AG09309 (cell line): ENCODE measurements at regions not wholly inside any gene's neighbourhood (a gene's known extent, or its start where the extent isn't known, plus 50 kb on each side); places are given as distances from the start of the nearest gene placed in this dataset.

ENCODE experiments used
- DNase-seq: peaks from one replicate; pipeline ENCODE4 v3.0.0-alpha.2; 2010; ENCODE audit warnings: low read depth
- H3K4me3 ChIP-seq: 2 replicates; pipeline ENCODE4 v1.5.1; 2011; ENCODE audit warnings: mild to moderate bottlenecking, low read depth, low read length, moderate library complexity; ENCODE audit not compliant: control insufficient read depth
- TF ChIP-seq, protein P1 (sequence below): IDR thresholded peaks from 2 replicates; pipeline ENCODE4 v1.5.1; 2011; ENCODE audit warnings: mild to moderate bottlenecking, low read depth, low read length, inconsistent platforms; ENCODE audit not compliant: insufficient read depth, control insufficient read depth; ENCODE audit errors: missing control alignments

DNA sequence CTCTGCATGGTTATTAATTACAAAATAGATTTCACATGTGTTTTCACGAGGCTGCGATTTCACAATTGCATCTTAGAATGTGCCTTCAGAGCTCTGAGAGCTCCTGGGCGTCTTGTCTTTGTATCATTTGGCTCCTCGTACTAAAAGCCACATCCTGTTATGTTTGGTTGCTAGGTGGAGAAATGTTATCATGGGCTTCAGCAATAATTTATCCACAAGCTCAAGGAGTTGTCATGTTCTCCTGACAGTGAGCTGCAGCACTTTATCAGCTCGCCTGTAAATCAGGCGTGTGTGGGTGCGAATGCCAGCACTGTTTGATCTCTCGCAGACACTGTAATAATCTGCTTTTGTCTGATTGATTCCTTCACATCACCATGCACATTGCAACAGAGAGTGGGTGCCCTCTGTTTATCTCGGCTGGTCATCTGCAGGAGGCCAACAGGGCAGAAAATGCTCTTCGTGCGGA is 218.6 kb upstream of the ZFP64 start:
- H3K4me3 ChIP-seq = no peak overlapping the region
- peak; percentile 32 for DNase-seq
- TF ChIP-seq, protein P1, sequence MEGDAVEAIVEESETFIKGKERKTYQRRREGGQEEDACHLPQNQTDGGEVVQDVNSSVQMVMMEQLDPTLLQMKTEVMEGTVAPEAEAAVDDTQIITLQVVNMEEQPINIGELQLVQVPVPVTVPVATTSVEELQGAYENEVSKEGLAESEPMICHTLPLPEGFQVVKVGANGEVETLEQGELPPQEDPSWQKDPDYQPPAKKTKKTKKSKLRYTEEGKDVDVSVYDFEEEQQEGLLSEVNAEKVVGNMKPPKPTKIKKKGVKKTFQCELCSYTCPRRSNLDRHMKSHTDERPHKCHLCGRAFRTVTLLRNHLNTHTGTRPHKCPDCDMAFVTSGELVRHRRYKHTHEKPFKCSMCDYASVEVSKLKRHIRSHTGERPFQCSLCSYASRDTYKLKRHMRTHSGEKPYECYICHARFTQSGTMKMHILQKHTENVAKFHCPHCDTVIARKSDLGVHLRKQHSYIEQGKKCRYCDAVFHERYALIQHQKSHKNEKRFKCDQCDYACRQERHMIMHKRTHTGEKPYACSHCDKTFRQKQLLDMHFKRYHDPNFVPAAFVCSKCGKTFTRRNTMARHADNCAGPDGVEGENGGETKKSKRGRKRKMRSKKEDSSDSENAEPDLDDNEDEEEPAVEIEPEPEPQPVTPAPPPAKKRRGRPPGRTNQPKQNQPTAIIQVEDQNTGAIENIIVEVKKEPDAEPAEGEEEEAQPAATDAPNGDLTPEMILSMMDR = no peak

DNA sequence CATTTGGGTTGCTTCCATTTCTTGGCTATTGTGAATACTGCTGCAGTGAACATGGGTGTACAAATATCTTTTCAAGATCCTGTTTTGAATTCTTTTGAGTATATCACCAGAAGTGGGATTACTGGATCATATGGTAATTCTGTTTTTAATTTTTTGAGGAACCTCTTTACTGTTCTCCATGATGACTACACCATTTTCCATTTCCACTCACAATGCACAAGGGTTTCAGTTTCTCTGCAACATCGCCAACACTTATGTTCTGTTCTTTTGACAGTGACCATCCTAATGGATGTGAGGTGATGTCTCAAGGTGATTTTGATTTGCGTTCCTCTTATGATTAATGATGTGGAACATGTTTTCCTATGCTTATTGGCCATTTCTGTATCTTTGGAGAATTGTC is 214.4 kb upstream of the ZFP64 start:
- H3K4me3 ChIP-seq = no peak overlapping the region
- no peak for DNase-seq
- TF ChIP-seq, protein P1 = no peak

DNA sequence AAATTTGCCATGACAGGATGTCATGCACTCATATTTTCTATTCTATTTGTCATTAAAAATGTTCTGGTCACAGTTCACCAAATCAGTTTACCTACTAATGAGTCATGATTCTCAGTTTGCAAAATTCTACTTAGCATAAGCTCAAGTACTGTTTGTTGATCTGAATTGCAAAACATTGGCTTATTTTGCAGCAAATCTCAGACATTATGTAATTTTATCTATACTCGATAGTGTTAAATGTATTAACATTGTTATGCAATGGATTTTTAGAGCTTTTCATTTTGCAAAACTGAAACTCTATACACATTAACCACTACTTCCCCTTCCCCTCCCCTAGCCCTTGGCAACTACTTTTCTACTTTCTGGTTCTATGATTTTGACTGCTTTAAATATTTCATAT is 213.8 kb upstream of the ZFP64 start:
- TF ChIP-seq, protein P1 = no peak
- H3K4me3 ChIP-seq = no peak overlapping the region
- DNase-seq = no peak

DNA sequence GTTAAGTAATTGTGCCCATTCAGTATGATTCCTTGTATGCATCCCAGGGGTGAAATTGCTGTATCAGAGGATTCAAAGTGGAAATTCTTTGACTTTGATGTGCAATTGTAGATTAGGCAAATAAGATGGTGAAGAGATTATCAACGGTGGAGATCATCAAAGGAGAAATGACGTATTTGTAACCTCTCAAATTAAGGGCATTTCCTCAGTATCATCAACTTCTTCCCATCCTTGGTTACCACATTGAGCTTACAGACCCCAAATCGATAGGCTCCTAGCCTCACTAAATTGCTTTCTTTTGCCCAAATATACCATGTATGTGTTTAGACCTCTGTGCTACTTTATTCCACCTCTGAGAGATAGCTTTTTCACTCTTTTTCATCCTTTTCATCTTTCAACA is 213.1 kb upstream of the ZFP64 start:
- H3K4me3 ChIP-seq = no peak overlapping the region
- no peak for DNase-seq
- TF ChIP-seq, protein P1 = no peak

DNA sequence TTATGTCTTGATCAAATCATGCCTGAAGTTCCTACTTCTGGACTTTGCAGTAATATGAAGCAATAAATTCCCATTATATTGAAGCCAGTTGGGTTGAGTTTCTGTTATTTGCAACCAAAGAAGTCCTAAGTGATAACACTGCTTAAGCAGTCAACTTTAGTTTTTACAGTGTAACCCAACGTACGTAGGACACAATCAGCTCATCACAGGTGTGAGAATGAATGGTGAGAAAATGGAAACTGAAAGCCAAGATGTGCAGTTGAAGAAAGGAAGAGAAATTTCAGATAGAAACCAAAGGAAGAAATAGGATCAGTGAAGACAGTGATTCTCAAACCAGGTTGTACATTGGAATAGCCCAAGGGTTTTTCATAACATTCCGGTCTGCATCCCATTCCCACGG is 211.4 kb upstream of the ZFP64 start:
- TF ChIP-seq, protein P1 = no peak
- H3K4me3 ChIP-seq = no peak overlapping the region

DNA sequence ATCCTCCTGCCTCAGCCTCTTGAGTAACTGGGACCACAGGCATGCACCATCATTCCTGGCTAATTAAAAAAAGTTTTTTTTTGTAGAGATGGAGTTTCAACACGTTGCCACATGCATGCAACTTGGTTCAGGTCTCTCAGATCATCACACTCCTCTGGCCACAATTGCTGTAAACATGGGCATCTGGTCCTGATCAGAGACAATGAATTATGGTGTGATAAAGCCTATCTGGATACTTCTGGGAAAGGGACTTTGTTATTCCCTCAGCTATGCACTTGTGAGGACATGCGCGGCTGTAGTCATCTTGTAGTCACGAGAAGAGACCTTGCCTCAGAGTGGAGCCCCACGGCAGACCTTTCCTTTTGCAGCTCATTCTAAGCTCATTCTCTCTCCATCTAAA is 210.9 kb upstream of the ZFP64 start:
- peak; percentile 33 for DNase-seq
- H3K4me3 ChIP-seq = no peak overlapping the region
- TF ChIP-seq, protein P1 = no peak

More for the DNA sequence above, 211.4 kb upstream of the ZFP64 start:
- DNase-seq = no peak

DNA sequence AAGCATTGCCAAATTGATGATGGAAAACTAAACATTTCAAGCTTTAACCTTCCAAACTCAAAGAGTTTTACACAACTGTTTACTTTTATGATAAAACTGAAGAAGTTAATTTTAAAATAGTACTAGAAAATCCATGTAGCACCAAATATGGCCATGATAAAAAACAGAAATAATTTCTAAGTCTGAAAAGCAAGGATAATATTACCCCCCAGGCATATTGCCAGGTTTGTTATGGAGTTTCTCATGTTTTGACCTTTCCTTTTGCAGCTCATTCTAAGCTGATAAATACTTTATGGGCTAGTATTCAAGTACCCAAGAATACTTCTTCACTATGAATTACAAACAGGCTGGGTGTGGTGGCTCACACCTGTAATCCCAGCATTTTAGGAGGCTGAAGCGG is 209.9 kb upstream of the ZFP64 start:
- no peak overlapping the region for H3K4me3 ChIP-seq
- TF ChIP-seq, protein P1 = no peak
- no peak for DNase-seq
